OCI-LY1 (cell line): ENCODE measurements at regions not wholly inside any gene's neighbourhood (a gene's known extent, or its start where the extent isn't known, plus 50 kb on each side); places are given as distances from the start of the nearest gene placed in this dataset.

Experiments used
- H2AFZ ChIP-seq: fragments of 200-600 bp; sonication (generic), shearing (Covaris generic); 2 replicates; pipeline ENCODE4 v1.6.0; 2014; ENCODE audit warnings: antibody characterized with exemption, mild to moderate bottlenecking, low read length
- H3F3A ChIP-seq: fragments of 200-600 bp; sonication (generic), shearing (Covaris generic); 2 replicates; pipeline ENCODE4 v1.6.0; 2014; ENCODE audit warnings: mild to moderate bottlenecking, antibody characterized with exemption, low read length, moderate library complexity; ENCODE audit not compliant: insufficient read depth
- H3K27ac ChIP-seq: fragments of 200-600 bp; sonication (generic); 2 replicates; pipeline ENCODE4 v1.5.1; 2014; ENCODE audit warnings: low read length, mixed run types, mild to moderate bottlenecking, low read depth; ENCODE audit not compliant: poor library complexity, severe bottlenecking
- H3K27me3 ChIP-seq: fragments of 200-600 bp; sonication (generic); 2 replicates; pipeline ENCODE4 v1.6.0; 2014; ENCODE audit warnings: antibody characterized with exemption, mild to moderate bottlenecking, low read length, moderate library complexity; ENCODE audit not compliant: insufficient read depth
- H3K36me3 ChIP-seq: fragments of 200-600 bp; sonication (generic); 2 replicates; pipeline ENCODE4 v1.6.1; 2014; ENCODE audit warnings: mild to moderate bottlenecking, antibody characterized with exemption, low read length, moderate library complexity, mixed read lengths; ENCODE audit not compliant: insufficient read depth
- H3K4me1 ChIP-seq: fragments of 200-600 bp; sonication (generic); 2 replicates; pipeline ENCODE4 v1.5.1; 2014; ENCODE audit warnings: mild to moderate bottlenecking, low read length, moderate library complexity; ENCODE audit not compliant: insufficient read depth, severe bottlenecking
- H3K4me2 ChIP-seq: fragments of 200-600 bp; sonication (generic), shearing (Covaris generic); 2 replicates; pipeline ENCODE4 v1.6.1; 2014; ENCODE audit warnings: low read length
- H3K4me3 ChIP-seq: fragments of 200-600 bp; sonication (generic); 2 replicates; pipeline ENCODE4 v1.5.1; 2014; ENCODE audit warnings: low read length, low read depth, mild to moderate bottlenecking, mixed read lengths; ENCODE audit not compliant: poor library complexity, severe bottlenecking
- H3K79me2 ChIP-seq: fragments of 200-600 bp; shearing (Covaris generic); 2 replicates; pipeline ENCODE4 v1.6.1; 2016; ENCODE audit warnings: mixed run types, low read length, mixed read lengths; ENCODE audit not compliant: insufficient read depth
- H3K9ac ChIP-seq: fragments of 200-600 bp; sonication (generic), shearing (Covaris generic); 2 replicates; pipeline ENCODE4 v1.6.1; 2014; ENCODE audit warnings: mild to moderate bottlenecking, low read length, mixed read lengths
- H3K9me2 ChIP-seq: fragments of 200-600 bp; sonication (generic), shearing (Covaris generic); 2 replicates; pipeline ENCODE4 v1.6.1; 2014; ENCODE audit warnings: low read depth, mild to moderate bottlenecking, low read length, mixed read lengths
- H3K9me3 ChIP-seq: fragments of 200-600 bp; shearing (Covaris generic); 2 replicates; pipeline ENCODE4 v1.6.1; 2014; ENCODE audit warnings: low read length, mixed read lengths
- H4K20me1 ChIP-seq: fragments of 200-600 bp; sonication (generic), shearing (Covaris generic); 2 replicates; pipeline ENCODE4 v1.6.0; 2016; ENCODE audit warnings: mild to moderate bottlenecking, low read length; ENCODE audit not compliant: insufficient read depth
- CTCF ChIP-seq: fragments of 200-600 bp; sonication (generic), shearing (Covaris generic); IDR thresholded peaks from 2 replicates; pipeline ENCODE4 v1.5.1; 2017; ENCODE audit warnings: mild to moderate bottlenecking, antibody characterized with exemption, low read length, moderate library complexity, mixed read lengths
- EZH2 ChIP-seq: fragments of 200-600 bp; sonication (generic), shearing (Covaris generic); IDR thresholded peaks from 2 replicates; pipeline ENCODE4 v1.8.0; 2017; ENCODE audit warnings: borderline replicate concordance, mixed run types, mild to moderate bottlenecking, antibody characterized with exemption, low read length, moderate library complexity, mixed read lengths

- no peak overlapping the region for H3K4me3 ChIP-seq
- H3K27me3 ChIP-seq = no peaks in the 10 kb centered on the region
- H3K79me2 ChIP-seq = no peaks in the 10 kb centered on the region
- no peaks in the 10 kb centered on the region for H4K20me1 ChIP-seq
- H3K4me2 ChIP-seq = no peak overlapping the region
- no peak overlapping the region for H2AFZ ChIP-seq
- H3K27ac ChIP-seq = no peak overlapping the region
- H3K4me1 ChIP-seq = no peaks in the 10 kb centered on the region
- H3F3A ChIP-seq = no peaks in the 10 kb centered on the region
- H3K36me3 ChIP-seq = no peaks in the 10 kb centered on the region
- H3K9me3 ChIP-seq = no peaks in the 10 kb centered on the region
- TF ChIP-seq EZH2 (no peak), CTCF (no peak)
- no peaks in the 10 kb centered on the region for H3K9me2 ChIP-seq
- H3K9ac ChIP-seq = no peak overlapping the region
Measured at GRCh38 chr9:18385696-18386490, 88.1 kb upstream of the ADAMTSL1 start.

- TF ChIP-seq CTCF (no peak), EZH2 (no peak)
- no peak overlapping the region for H3K4me3 ChIP-seq
- no peaks in the 10 kb centered on the region for H3K4me1 ChIP-seq
- no peaks in the 10 kb centered on the region for H3K9me2 ChIP-seq
- H2AFZ ChIP-seq = no peak overlapping the region
- H4K20me1 ChIP-seq = no peaks in the 10 kb centered on the region
- no peak overlapping the region for H3K27ac ChIP-seq
- H3K79me2 ChIP-seq = no peaks in the 10 kb centered on the region
- no peaks in the 10 kb centered on the region for H3K36me3 ChIP-seq
- H3K9me3 ChIP-seq = no peaks in the 10 kb centered on the region
- no peaks in the 10 kb centered on the region for H3K27me3 ChIP-seq
- no peak overlapping the region for H3K4me2 ChIP-seq
- H3K9ac ChIP-seq = no peak overlapping the region
- no peaks in the 10 kb centered on the region for H3F3A ChIP-seq
Measured at GRCh38 chr9:18390393-18390792, 83.6 kb upstream of the ADAMTSL1 start.

GRCh38 chr9:18393340-18394130 lies 80.4 kb upstream of the ADAMTSL1 start:
- Histone ChIP-seq H3K27ac (no peak overlapping the region), H4K20me1 (no peaks in the 10 kb centered on the region), H3K4me2 (no peak overlapping the region), H3F3A (no peaks in the 10 kb centered on the region), H3K9me3 (no peaks in the 10 kb centered on the region), H3K9me2 (no peaks in the 10 kb centered on the region), H3K9ac (no peak overlapping the region), H3K4me3 (no peak overlapping the region), H2AFZ (no peak overlapping the region), H3K36me3 (no peaks in the 10 kb centered on the region), H3K4me1 (no peaks in the 10 kb centered on the region), H3K79me2 (no peaks in the 10 kb centered on the region), H3K27me3 (no peaks in the 10 kb centered on the region)
- TF ChIP-seq EZH2 (no peak), CTCF (no peak)
